Nephron (organoid): ENCODE measurements at regions not wholly inside any gene's neighbourhood (a gene's known extent, or its start where the extent isn't known, plus 50 kb on each side); places are given as distances from the start of the nearest gene placed in this dataset.
A peak's percentile ranks its signal among the peaks of the same experiment; 100 is the strongest.

Experiments
- H3K27ac Mint-ChIP-seq, 3 experiments: 2 replicates each; pipeline ENCODE4 v1.8.0; 2020; ENCODE audit warnings: mixed read lengths in 3 of 3, mild to moderate bottlenecking in 2 of 3, moderate library complexity in 1 of 3
- H3K27me3 Mint-ChIP-seq: 2 replicates; pipeline ENCODE4 v1.8.0; 2021; ENCODE audit warnings: low read depth, mild to moderate bottlenecking, moderate library complexity, mixed read lengths
- H3K36me3 Mint-ChIP-seq: 2 replicates; pipeline ENCODE4 v1.8.0; 2020; ENCODE audit warnings: low read depth, mixed read lengths
- H3K4me1 Mint-ChIP-seq: 2 replicates; pipeline ENCODE4 v1.8.0; 2020; ENCODE audit warnings: mixed read lengths
- H3K4me3 Mint-ChIP-seq, 3 experiments: 2 replicates each; pipeline ENCODE4 v1.8.0; 2020; ENCODE audit warnings: mild to moderate bottlenecking in 3 of 3, mixed read lengths in 3 of 3, moderate library complexity in 2 of 3
- H3K9me3 Mint-ChIP-seq: 2 replicates; pipeline ENCODE4 v1.8.0; 2020; ENCODE audit warnings: mixed read lengths
- CTCF ChIP-seq, 3 experiments: fragments of 200-600 bp; sonication (generic); IDR thresholded peaks; one replicate each; pipeline ENCODE4 v1.5.0; 2021; ENCODE audit warnings: antibody characterized with exemption in 3 of 3; ENCODE audit not compliant: unreplicated experiment in 3 of 3

- H3K9me3 Mint-ChIP-seq = peaks cover 3% of the 10 kb centered on the region
- no peak for TF ChIP-seq CTCF (IDR thresholded peaks at IDR 0.05; ENCODE audit: unreplicated experiment in 3 of 3)
- H3K4me3 Mint-ChIP-seq = no peak overlapping the region
- no peaks in the 10 kb centered on the region for H3K36me3 Mint-ChIP-seq
- H3K27ac Mint-ChIP-seq = no peak overlapping the region
- H3K27me3 Mint-ChIP-seq = peaks cover 8% of the 10 kb centered on the region
- H3K4me1 Mint-ChIP-seq = no peaks in the 10 kb centered on the region
Measured at GRCh38 chr7:133132906-133133305, 51.0 kb upstream of the CHCHD3 start.

GRCh38 chr7:133134810-133135209 is 52.9 kb upstream of the CHCHD3 start:
- H3K27me3 Mint-ChIP-seq = peaks cover 10% of the 10 kb centered on the region
- TF ChIP-seq CTCF (IDR thresholded peaks at IDR 0.05; ENCODE audit: unreplicated experiment in 3 of 3) = no peak
- H3K36me3 Mint-ChIP-seq = no peaks in the 10 kb centered on the region
- no peak overlapping the region for H3K27ac Mint-ChIP-seq
- H3K4me3 Mint-ChIP-seq = no peak overlapping the region
- no peaks in the 10 kb centered on the region for H3K4me1 Mint-ChIP-seq
- peaks cover 3% of the 10 kb centered on the region for H3K9me3 Mint-ChIP-seq

- H3K4me1 Mint-ChIP-seq = no peaks in the 10 kb centered on the region
- no peaks in the 10 kb centered on the region for H3K36me3 Mint-ChIP-seq
- H3K4me3 Mint-ChIP-seq = no peak overlapping the region
- TF ChIP-seq CTCF (IDR thresholded peaks at IDR 0.05; ENCODE audit: unreplicated experiment in 3 of 3) = no peak
- peaks cover 1% of the 10 kb centered on the region for H3K9me3 Mint-ChIP-seq
- no peak overlapping the region for H3K27ac Mint-ChIP-seq
- peaks cover 14% of the 10 kb centered on the region for H3K27me3 Mint-ChIP-seq
Measured at GRCh38 chr7:133135451-133135850, 53.6 kb upstream of the CHCHD3 start.

- H3K27ac Mint-ChIP-seq = no peak overlapping the region
- TF ChIP-seq CTCF (IDR thresholded peaks at IDR 0.05; ENCODE audit: unreplicated experiment in 3 of 3) = peak; percentile 43 to 64 (median 59)
- H3K36me3 Mint-ChIP-seq = no peaks in the 10 kb centered on the region
- no peaks in the 10 kb centered on the region for H3K9me3 Mint-ChIP-seq
- H3K4me3 Mint-ChIP-seq = no peak overlapping the region
- H3K27me3 Mint-ChIP-seq = peaks cover 8% of the 10 kb centered on the region
- H3K4me1 Mint-ChIP-seq = no peaks in the 10 kb centered on the region
Measured at GRCh38 chr7:133139350-133139749, 57.5 kb upstream of the CHCHD3 start.

- peaks cover 8% of the 10 kb centered on the region for H3K27me3 Mint-ChIP-seq
Measured at GRCh38 chr7:133139801-133140200, 57.9 kb upstream of the CHCHD3 start.

More at GRCh38 chr7:133139801-133140200, 57.9 kb upstream of the CHCHD3 start:
- Mint-ChIP-seq H3K4me3 (no peak overlapping the region), H3K27ac (no peak overlapping the region), H3K9me3 (no peaks in the 10 kb centered on the region), H3K4me1 (no peaks in the 10 kb centered on the region), H3K36me3 (no peaks in the 10 kb centered on the region)
- no peak for TF ChIP-seq CTCF (IDR thresholded peaks at IDR 0.05; ENCODE audit: unreplicated experiment in 3 of 3)
